Transverse colon (tissue), 4 donors: ENCODE measurements at regions not wholly inside any gene's neighbourhood (a gene's known extent, or its start where the extent isn't known, plus 50 kb on each side); places are given as distances from the start of the nearest gene placed in this dataset.

Source experiments
- POLR2AphosphoS5 ChIP-seq, 3 donors: sonication (generic); formaldehyde crosslinking; IDR thresholded peaks; one replicate each; pipeline ENCODE4 v1.6.1; 2016; ENCODE audit warnings: antibody characterized with exemption in 3 of 3
- TF ChIP-seq, protein P1 (sequence below), 5 experiments: fragments of 200-600 bp in 3 of 5; fragments of 450-650 bp in 2 of 5; sonication (generic) in 3 of 5; IDR thresholded peaks; 1 replicate in 2 of 5; 2 replicates in 3 of 5; pipeline ENCODE4 v1.5.1; 2016 to 2017; ENCODE audit warnings: antibody characterized with exemption in 5 of 5, inconsistent platforms in 3 of 5, mild to moderate bottlenecking in 2 of 5, moderate library complexity in 1 of 5

DNA sequence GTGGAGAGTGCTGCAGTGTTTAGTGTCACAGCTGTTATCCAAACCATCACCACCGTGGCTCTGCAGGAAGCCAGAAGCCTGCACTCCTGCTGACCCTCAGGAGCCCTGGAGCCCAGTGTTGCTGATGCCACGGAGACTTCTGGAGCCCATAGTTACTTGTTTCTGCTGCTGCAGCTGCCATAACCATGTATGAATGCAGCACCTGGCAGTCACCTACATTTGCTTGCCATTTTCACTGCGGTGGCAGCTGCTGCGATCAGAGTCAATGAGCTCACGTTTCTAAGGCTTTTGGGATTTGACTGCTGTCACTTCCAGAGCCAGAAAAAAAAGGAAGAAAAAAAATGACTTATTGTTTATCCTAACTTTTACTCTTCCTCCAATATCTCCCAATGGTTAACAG is 299.2 kb upstream of the THRB start:
- no peak for TF ChIP-seq POLR2AphosphoS5 (IDR thresholded peaks at IDR 0.05)
- TF ChIP-seq, protein P1, sequence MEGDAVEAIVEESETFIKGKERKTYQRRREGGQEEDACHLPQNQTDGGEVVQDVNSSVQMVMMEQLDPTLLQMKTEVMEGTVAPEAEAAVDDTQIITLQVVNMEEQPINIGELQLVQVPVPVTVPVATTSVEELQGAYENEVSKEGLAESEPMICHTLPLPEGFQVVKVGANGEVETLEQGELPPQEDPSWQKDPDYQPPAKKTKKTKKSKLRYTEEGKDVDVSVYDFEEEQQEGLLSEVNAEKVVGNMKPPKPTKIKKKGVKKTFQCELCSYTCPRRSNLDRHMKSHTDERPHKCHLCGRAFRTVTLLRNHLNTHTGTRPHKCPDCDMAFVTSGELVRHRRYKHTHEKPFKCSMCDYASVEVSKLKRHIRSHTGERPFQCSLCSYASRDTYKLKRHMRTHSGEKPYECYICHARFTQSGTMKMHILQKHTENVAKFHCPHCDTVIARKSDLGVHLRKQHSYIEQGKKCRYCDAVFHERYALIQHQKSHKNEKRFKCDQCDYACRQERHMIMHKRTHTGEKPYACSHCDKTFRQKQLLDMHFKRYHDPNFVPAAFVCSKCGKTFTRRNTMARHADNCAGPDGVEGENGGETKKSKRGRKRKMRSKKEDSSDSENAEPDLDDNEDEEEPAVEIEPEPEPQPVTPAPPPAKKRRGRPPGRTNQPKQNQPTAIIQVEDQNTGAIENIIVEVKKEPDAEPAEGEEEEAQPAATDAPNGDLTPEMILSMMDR (IDR thresholded peaks at IDR 0.05): no peak
